ENCODE measurements at regions not wholly inside any gene's neighbourhood (a gene's known extent, or its start where the extent isn't known, plus 50 kb on each side); places are given as distances from the start of the nearest gene placed in this dataset.

DNA sequence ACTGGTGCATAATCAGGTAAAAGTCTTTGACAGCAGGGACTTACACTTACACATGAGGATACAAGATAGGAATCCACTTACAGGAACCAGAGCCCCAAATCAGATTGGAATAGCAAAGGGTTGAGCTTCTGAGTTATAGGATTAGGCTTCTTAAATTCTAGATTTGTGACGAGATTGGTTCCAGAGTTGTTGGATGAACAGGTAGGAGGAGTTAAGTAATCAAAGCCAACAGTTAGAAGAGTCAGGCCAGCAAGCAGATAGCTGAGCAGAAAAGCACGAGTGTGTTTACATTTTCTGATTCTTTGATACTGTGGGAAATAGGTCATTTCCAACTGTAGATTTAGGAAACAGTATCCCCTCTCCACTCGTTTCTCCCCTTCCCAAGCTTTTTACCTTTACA is 167.0 kb downstream of the MDFIC start:
- peak in 1 of 2 donors; percentile 41 for DNase-seq (ENCODE audit: low read depth in 2 of 2)

GRCh38 chr7:115087437-115087836 is 165.5 kb downstream of the MDFIC start:
- DNase-seq (ENCODE audit: low read depth in 2 of 2), result peak; percentile 94 to 96

DNA sequence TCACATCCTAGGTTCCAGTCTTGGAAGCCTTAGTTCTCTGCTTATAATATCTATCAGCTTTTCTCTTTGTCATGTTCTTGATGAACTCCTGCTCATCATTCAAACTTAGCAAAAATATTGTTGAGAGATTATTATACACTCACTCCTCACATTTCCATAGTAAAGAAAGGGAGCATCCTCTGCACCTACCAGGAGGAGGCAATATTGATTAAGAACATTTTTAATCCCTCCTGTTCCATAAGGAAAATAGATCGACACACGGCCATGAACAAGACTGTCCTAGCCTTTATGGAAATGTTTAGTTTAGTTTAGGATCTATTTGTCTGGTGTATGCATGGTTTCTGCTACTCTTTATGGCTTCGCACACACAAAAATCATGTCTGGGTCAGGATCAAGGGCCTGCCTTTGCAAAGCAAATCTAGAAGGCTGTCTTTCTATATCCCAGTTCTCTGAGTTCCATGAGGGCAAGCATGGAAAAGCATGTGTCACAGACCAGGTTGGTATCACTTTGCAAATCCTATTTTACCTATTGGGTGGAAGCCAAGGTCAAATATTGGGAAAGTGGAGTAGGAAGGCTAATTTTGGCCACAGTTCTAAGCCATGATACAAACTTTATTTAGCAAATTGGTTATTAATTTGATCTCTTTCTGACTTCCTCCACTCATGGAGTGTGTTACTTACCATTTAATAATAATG is 164.4 kb downstream of the MDFIC start:
- no peak for DNase-seq (ENCODE audit: low read depth in 2 of 2)

- no peak for DNase-seq (ENCODE audit: low read depth in 2 of 2)
These were observed 163.5 kb downstream of the MDFIC start for GRCh38 chr7:115085421-115085820.

DNA sequence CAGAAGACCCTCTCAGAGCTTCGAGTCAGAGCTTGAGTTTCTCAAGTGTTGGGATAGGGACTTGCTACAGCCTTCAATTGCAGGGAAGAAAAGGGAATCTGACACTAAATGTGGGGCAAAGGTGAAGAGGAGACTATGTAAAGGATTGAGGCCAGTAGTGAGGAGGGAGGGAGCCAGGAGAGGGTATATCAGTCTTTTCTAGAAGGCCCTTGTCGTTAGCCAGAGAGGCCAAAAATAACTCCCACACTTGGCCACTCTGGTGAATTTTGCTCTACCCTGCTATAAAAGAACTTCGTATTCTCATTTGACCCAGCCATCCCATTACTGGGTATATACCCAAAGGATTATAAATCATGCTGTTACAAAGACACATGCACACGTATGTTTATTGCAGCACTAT is 162.0 kb downstream of the MDFIC start:
- no peak for DNase-seq (ENCODE audit: low read depth in 2 of 2)

DNA sequence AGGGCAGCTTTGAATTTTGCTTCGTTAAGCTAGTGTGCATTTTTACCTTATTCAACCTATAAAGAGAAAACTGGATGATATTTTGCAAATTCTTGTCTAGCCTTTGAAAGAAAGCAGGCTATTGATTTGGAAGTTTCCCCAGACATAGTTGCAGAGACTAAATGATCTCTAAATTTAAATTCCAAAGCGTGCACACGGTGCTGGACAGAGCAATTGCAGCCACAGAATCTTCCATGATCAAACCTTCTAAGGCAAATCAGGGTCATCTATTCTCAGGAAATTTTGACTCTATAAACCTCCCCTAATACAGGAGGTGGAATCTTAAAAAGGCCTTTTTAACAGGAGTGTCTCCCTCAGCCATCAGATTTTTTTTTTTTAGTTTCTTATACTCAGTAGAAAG is 159.9 kb downstream of the MDFIC start:
- DNase-seq (ENCODE audit: low read depth in 2 of 2), result no peak

DNA sequence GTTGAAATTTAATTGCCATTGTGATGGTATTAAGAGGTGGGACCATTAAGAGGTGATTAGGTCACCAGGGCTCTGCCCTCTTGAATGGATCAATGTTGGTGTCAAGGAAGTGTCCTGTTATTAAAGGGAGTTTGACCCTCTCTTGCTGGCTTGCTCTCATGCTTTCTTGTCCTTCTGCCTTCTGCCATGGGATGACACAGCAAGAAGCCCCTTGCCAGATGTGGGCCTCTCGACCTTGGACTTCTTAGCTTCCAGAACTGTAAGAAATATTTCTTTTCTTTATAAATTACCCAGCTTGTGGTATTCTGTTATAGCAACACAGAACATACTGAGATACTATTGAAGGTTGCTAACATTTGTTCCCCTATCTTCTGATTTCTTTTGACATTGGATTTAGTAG is 157.0 kb downstream of the MDFIC start:
- DNase-seq (ENCODE audit: low read depth in 2 of 2), result no peak

DNA sequence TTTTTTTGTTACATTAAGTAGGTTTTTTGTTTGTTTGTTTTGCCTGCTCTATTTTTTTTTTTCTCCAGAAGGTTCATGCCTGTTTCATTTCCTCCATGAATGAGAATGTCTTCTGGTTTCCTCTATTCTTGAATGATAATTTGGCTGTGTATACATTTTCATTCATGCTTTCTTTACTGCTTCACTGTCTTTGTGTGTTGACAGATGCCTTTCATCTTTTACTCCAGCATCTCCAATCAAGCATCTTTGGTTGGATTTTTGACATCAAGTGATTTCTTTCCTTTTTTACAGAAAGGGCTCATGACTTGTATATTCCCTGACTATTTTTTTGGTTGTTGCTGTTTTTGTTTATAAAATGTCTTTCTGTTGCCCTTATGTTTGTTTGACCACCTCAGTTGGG is 156.5 kb downstream of the MDFIC start:
- DNase-seq (ENCODE audit: low read depth in 2 of 2), result no peak

GRCh38 chr7:115070311-115070710 is 148.4 kb downstream of the MDFIC start:
- no peak for DNase-seq (ENCODE audit: low read depth in 2 of 2)

Data from lung microvascular endothelial cell (primary cell).